GM12892 (cell line): ENCODE measurements at regions not wholly inside any gene's neighbourhood (a gene's known extent, or its start where the extent isn't known, plus 50 kb on each side); places are given as distances from the start of the nearest gene placed in this dataset.

Experiments used
- POLR2A ChIP-seq: IDR thresholded peaks from 2 replicates; pipeline ENCODE4 v1.6.1; 2011; ENCODE audit warnings: low read depth, low read length, control low read depth
- POLR2AphosphoS5 ChIP-seq: IDR thresholded peaks from 2 replicates; pipeline ENCODE4 v1.6.1; 2011; ENCODE audit warnings: low read depth, low read length, control low read depth
- TAF1 ChIP-seq: IDR thresholded peaks from 2 replicates; pipeline ENCODE4 v1.6.1; 2011; ENCODE audit warnings: low read depth, mild to moderate bottlenecking, control low read depth, low read length, borderline replicate concordance

DNA sequence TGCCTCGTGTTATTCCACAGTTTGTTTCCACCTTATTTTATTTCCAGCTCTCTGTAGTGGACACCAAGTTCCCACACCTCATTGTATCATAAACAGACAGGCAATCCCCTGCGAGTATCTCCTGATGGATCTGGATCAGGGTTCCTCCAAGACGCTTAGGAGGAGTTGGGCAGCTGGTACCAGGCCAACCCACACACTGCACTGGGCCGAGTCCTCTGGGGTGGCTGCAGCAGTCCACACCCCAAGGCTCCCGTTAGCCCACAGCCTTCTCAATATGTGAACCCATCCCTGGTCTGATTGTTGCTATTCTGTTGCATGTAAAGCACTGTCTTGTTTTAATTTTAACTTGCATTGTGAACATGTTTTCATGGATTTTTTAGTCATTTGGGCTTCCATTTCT, 178.8 kb upstream of the RAB6C start:
- TF ChIP-seq POLR2A (no peak), POLR2AphosphoS5 (no peak), TAF1 (no peak)
